ENCODE measurements at regions not wholly inside any gene's neighbourhood (a gene's known extent, or its start where the extent isn't known, plus 50 kb on each side); places are given as distances from the start of the nearest gene placed in this dataset.
"Not testable (repeated sequence)": the region's sequence is repeated elsewhere in the genome, so short reads cannot be mapped to it uniquely, and the experiment has no call there.

GRCh38 chr2:39991298-39991697 lies 212.2 kb upstream of the THUMPD2 start:
- Mint-ChIP-seq H3K4me1 (no peaks in the 10 kb centered on the region), H3K9me3 (no peaks in the 10 kb centered on the region)

GRCh38 chr2:39990335-39990900 lies 211.4 kb upstream of the THUMPD2 start:
- POLR2A ChIA-PET, result no interaction called here

More at GRCh38 chr2:39991298-39991697, 212.2 kb upstream of the THUMPD2 start:
- WGBS (ENCODE audit: insufficient coverage), result no CpG with 5 or more reads among the region's 2 CpGs
- H3K27me3 Mint-ChIP-seq, result no peaks in the 10 kb centered on the region
- H3K36me3 Mint-ChIP-seq, result no peaks in the 10 kb centered on the region
- Histone ChIP-seq H3K9me3 (no peaks in the 10 kb centered on the region), H3K27me3 (replicated peaks in 1 of 2; ENCODE audit: control insufficient read depth in 2 of 2, extremely low read depth in 1 of 2, insufficient read depth in 2 of 2, low read length in 1 of 2) (no peaks in the 10 kb centered on the region), H3K4me3 (ENCODE audit: control insufficient read depth in 1 of 2, extremely low read depth in 1 of 2, low read length in 1 of 2) (no peak overlapping the region), H3K36me3 (ENCODE audit: control insufficient read depth in 2 of 2, extremely low read depth in 1 of 2, insufficient read depth in 1 of 2, low read length in 1 of 2) (no peaks in the 10 kb centered on the region), H3K27ac (ENCODE audit: low read length) (no peak overlapping the region), H3K4me1 (ENCODE audit: control insufficient read depth in 1 of 2, extremely low read depth in 1 of 2, insufficient read depth in 2 of 2, low read length in 2 of 2) (no peaks in the 10 kb centered on the region)
- no peak for DNase-seq
- ChIA-PET CTCF (no interaction called here), POLR2A (no interaction called here)
- no peak overlapping the region for H3K4me3 Mint-ChIP-seq
- no peak for ATAC-seq (replicated peaks in 1 of 4)
- no peak overlapping the region for H3K27ac Mint-ChIP-seq

GRCh38 chr2:39989888-39990287 lies 210.8 kb upstream of the THUMPD2 start:
- H3K9me3 Mint-ChIP-seq, result peaks cover 0 to 4% (median 0%) of the 10 kb centered on the region in 3 donors
- DNase-seq, result no peak
- H3K4me1 Mint-ChIP-seq, result no peaks in the 10 kb centered on the region
- ChIA-PET CTCF (no interaction called here), POLR2A (no interaction called here)
- Histone ChIP-seq H3K4me1 (ENCODE audit: control insufficient read depth in 1 of 2, extremely low read depth in 1 of 2, insufficient read depth in 2 of 2, low read length in 2 of 2) (no peaks in the 10 kb centered on the region), H3K27me3 (replicated peaks in 1 of 2; ENCODE audit: control insufficient read depth in 2 of 2, extremely low read depth in 1 of 2, insufficient read depth in 2 of 2, low read length in 1 of 2) (no peaks in the 10 kb centered on the region), H3K4me3 (ENCODE audit: control insufficient read depth in 1 of 2, extremely low read depth in 1 of 2, low read length in 1 of 2) (no peak overlapping the region), H3K36me3 (ENCODE audit: control insufficient read depth in 2 of 2, extremely low read depth in 1 of 2, insufficient read depth in 1 of 2, low read length in 1 of 2) (no peaks in the 10 kb centered on the region), H3K9me3 (no peaks in the 10 kb centered on the region), H3K27ac (ENCODE audit: low read length) (no peak overlapping the region)
- WGBS (ENCODE audit: insufficient coverage), result no CpG with 5 or more reads among the region's 3 CpGs
- H3K27me3 Mint-ChIP-seq, result no peaks in the 10 kb centered on the region
- H3K36me3 Mint-ChIP-seq, result no peaks in the 10 kb centered on the region
- no peak overlapping the region for H3K27ac Mint-ChIP-seq
- no peak overlapping the region for H3K4me3 Mint-ChIP-seq
- no peak for ATAC-seq (replicated peaks in 1 of 4)

More at GRCh38 chr2:39990335-39990900, 211.4 kb upstream of the THUMPD2 start:
- H3K27me3 Mint-ChIP-seq, result no peaks in the 10 kb centered on the region
- H3K27ac Mint-ChIP-seq, result no peak overlapping the region
- H3K36me3 Mint-ChIP-seq, result no peaks in the 10 kb centered on the region
- no CpG with 5 or more reads among the region's 2 CpGs for WGBS (ENCODE audit: insufficient coverage)
- no peaks in the 10 kb centered on the region for H3K4me1 ChIP-seq (ENCODE audit: control insufficient read depth in 1 of 2, extremely low read depth in 1 of 2, insufficient read depth in 2 of 2, low read length in 2 of 2)
- CTCF ChIA-PET, result no interaction called here
- H3K4me3 Mint-ChIP-seq, result no peak overlapping the region
- H3K27me3 ChIP-seq (replicated peaks in 1 of 2; ENCODE audit: control insufficient read depth in 2 of 2, extremely low read depth in 1 of 2, insufficient read depth in 2 of 2, low read length in 1 of 2), result no peaks in the 10 kb centered on the region
- H3K9me3 ChIP-seq, result no peaks in the 10 kb centered on the region
- H3K9me3 Mint-ChIP-seq, result peaks cover 0 to 4% (median 0%) of the 10 kb centered on the region in 3 donors
- DNase-seq (no peak), ATAC-seq (replicated peaks in 1 of 4) (no peak)
- no peak overlapping the region for H3K4me3 ChIP-seq (ENCODE audit: control insufficient read depth in 1 of 2, extremely low read depth in 1 of 2, low read length in 1 of 2)
- no peaks in the 10 kb centered on the region for H3K36me3 ChIP-seq (ENCODE audit: control insufficient read depth in 2 of 2, extremely low read depth in 1 of 2, insufficient read depth in 1 of 2, low read length in 1 of 2)
- no peak overlapping the region for H3K27ac ChIP-seq (ENCODE audit: low read length)
- H3K4me1 Mint-ChIP-seq, result no peaks in the 10 kb centered on the region

DNA sequence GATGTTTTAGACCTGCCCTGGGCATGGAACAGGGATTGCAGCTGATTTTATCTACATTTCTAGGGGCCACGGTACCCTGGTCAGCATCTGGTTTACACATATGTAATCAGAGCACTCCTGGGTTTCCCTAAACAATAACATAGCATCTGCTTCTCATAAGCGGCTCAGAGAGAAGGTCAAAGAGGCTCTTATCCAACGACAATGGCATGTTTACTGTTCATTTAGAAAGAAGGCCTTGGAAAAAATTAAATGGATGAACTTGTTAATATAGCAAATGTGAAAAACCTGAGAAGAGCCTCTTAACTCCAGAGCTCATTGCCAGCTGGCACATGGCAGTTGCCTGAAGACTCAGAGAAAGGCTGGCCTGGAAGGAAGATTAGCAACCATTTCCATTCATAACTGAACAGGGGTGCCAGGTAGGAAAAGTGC lies 202.8 kb upstream of the THUMPD2 start:
- H3K9me3 ChIP-seq, result no peaks in the 10 kb centered on the region
- WGBS (ENCODE audit: insufficient coverage), result 80% methylated on average over 1 of the region's 3 CpGs
- no peak for ATAC-seq (replicated peaks in 1 of 4)
- no peak for DNase-seq
- H3K4me1 ChIP-seq (ENCODE audit: control insufficient read depth in 1 of 2, extremely low read depth in 1 of 2, insufficient read depth in 2 of 2, low read length in 2 of 2), result no peaks in the 10 kb centered on the region
- Mint-ChIP-seq H3K9me3 (peaks cover 0 to 7% (median 0%) of the 10 kb centered on the region in 3 donors), H3K4me3 (no peak overlapping the region), H3K36me3 (no peaks in the 10 kb centered on the region), H3K27me3 (no peaks in the 10 kb centered on the region), H3K4me1 (no peaks in the 10 kb centered on the region), H3K27ac (no peak overlapping the region)
- no peak overlapping the region for H3K27ac ChIP-seq (ENCODE audit: low read length)
- POLR2A ChIA-PET, result no interaction called here
- no peaks in the 10 kb centered on the region for H3K27me3 ChIP-seq (replicated peaks in 1 of 2; ENCODE audit: control insufficient read depth in 2 of 2, extremely low read depth in 1 of 2, insufficient read depth in 2 of 2, low read length in 1 of 2)
- CTCF ChIA-PET, result no interaction called here
- H3K36me3 ChIP-seq (ENCODE audit: control insufficient read depth in 2 of 2, extremely low read depth in 1 of 2, insufficient read depth in 1 of 2, low read length in 1 of 2), result no peaks in the 10 kb centered on the region
- no peak overlapping the region for H3K4me3 ChIP-seq (ENCODE audit: control insufficient read depth in 1 of 2, extremely low read depth in 1 of 2, low read length in 1 of 2)

DNA sequence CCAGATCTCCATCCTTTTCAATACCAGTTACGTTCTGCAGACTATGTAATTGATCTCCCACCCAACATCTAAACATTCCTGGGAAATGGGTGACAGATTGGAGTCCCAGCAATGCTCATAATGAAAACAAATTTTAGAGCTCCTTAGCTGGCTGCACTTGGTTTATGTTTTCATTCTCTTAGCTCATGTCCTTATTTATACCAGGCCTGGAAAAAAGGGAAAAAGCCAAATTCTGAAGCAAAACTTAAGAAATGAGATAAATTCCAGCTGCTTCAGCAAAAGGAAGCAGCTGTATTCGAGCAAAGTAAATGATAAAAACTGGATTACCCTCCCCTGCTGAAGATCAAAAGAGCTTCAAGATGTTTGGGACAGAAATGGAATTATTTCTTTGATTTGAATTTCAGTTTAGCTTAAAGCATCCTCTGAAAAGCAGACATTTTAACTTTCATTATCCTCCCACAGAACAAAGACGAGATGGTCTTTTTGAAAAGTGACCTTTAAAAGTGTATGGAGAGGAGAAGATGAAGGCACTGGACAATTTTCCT lies 196.5 kb upstream of the THUMPD2 start:
- no peaks in the 10 kb centered on the region for H3K27me3 Mint-ChIP-seq
- POLR2A ChIA-PET, result no interaction called here
- ATAC-seq (replicated peaks in 1 of 4), result no peak
- Histone ChIP-seq H3K9me3 (no peaks in the 10 kb centered on the region), H3K36me3 (ENCODE audit: control insufficient read depth in 2 of 2, extremely low read depth in 1 of 2, insufficient read depth in 1 of 2, low read length in 1 of 2) (no peaks in the 10 kb centered on the region), H3K27ac (ENCODE audit: low read length) (no peak overlapping the region), H3K4me1 (ENCODE audit: control insufficient read depth in 1 of 2, extremely low read depth in 1 of 2, insufficient read depth in 2 of 2, low read length in 2 of 2) (no peaks in the 10 kb centered on the region), H3K27me3 (replicated peaks in 1 of 2; ENCODE audit: control insufficient read depth in 2 of 2, extremely low read depth in 1 of 2, insufficient read depth in 2 of 2, low read length in 1 of 2) (no peaks in the 10 kb centered on the region), H3K4me3 (ENCODE audit: control insufficient read depth in 1 of 2, extremely low read depth in 1 of 2, low read length in 1 of 2) (no peak overlapping the region)
- H3K4me3 Mint-ChIP-seq, result no peak overlapping the region
- no peaks in the 10 kb centered on the region for H3K4me1 Mint-ChIP-seq
- WGBS (ENCODE audit: insufficient coverage), result no CpG with 5 or more reads among the region's 3 CpGs
- H3K36me3 Mint-ChIP-seq, result no peaks in the 10 kb centered on the region
- H3K9me3 Mint-ChIP-seq, result peaks cover 0 to 11% (median 2%) of the 10 kb centered on the region in 3 donors
- H3K27ac Mint-ChIP-seq, result no peak overlapping the region
- no peak for DNase-seq
- CTCF ChIA-PET, result no interaction called here

DNA sequence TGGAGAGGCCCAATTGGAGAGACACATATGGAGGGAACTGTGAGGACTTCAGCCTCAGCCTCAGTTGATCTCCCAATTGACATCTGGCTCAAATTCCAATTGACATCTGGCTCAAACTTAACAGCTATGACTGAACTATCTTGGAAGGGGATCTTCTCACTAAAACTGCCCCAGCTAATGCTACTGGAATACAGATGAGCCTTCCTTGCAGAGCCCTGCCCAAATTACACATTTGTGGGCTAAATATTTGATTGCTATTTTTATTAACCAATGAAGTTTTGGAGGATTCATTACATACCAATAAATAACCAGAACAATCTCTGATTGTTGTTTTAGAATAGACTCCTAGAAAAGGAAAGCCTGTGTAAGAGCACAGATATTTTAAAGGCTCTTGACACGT lies 189.0 kb upstream of the THUMPD2 start:
- Histone ChIP-seq H3K27me3 (replicated peaks in 1 of 2; ENCODE audit: control insufficient read depth in 2 of 2, extremely low read depth in 1 of 2, insufficient read depth in 2 of 2, low read length in 1 of 2) (no peaks in the 10 kb centered on the region), H3K36me3 (ENCODE audit: control insufficient read depth in 2 of 2, extremely low read depth in 1 of 2, insufficient read depth in 1 of 2, low read length in 1 of 2) (no peaks in the 10 kb centered on the region), H3K4me3 (ENCODE audit: control insufficient read depth in 1 of 2, extremely low read depth in 1 of 2, low read length in 1 of 2) (no peak overlapping the region), H3K9me3 (no peaks in the 10 kb centered on the region), H3K27ac (ENCODE audit: low read length) (no peak overlapping the region), H3K4me1 (ENCODE audit: control insufficient read depth in 1 of 2, extremely low read depth in 1 of 2, insufficient read depth in 2 of 2, low read length in 2 of 2) (no peaks in the 10 kb centered on the region)
- DNase-seq (no peak), ATAC-seq (replicated peaks in 1 of 4) (no peak)
- no peak overlapping the region for H3K4me3 Mint-ChIP-seq
- CTCF ChIA-PET, result no interaction called here
- H3K27me3 Mint-ChIP-seq, result no peaks in the 10 kb centered on the region
- H3K9me3 Mint-ChIP-seq, result peaks cover 3 to 7% (median 6%) of the 10 kb centered on the region in 3 donors
- POLR2A ChIA-PET, result no interaction called here
- no peak overlapping the region for H3K27ac Mint-ChIP-seq
- no peaks in the 10 kb centered on the region for H3K36me3 Mint-ChIP-seq
- no peaks in the 10 kb centered on the region for H3K4me1 Mint-ChIP-seq
- WGBS (ENCODE audit: insufficient coverage), result no CpG with 5 or more reads among the region's 1 CpG

DNA sequence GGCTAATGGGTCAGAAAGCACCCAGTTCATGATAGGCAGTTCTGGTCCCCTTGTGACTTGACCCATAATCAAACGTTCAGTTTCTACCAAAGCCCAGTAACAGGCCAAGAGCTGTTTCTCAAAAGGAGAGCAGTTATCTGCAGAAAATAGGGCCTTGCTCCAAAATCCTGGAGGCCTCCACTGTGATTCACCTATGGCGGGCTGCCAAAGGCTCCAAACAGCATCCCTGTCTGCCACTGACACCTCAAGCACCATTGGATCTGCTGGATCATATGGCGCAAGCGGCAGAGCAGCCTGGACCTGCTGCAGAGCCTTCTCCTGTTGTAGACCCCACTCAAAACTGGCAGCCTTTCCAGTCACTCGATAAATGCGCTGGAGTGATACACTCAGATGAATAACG lies 181.6 kb upstream of the THUMPD2 start:
- POLR2A ChIA-PET; DNase-seq; H3K4me3 ChIP-seq (ENCODE audit: control insufficient read depth in 1 of 2, extremely low read depth in 1 of 2, low read length in 1 of 2); H3K4me1 Mint-ChIP-seq; CTCF ChIA-PET; ATAC-seq (replicated peaks in 1 of 4); H3K36me3 Mint-ChIP-seq; H3K4me3 Mint-ChIP-seq; H3K4me1 ChIP-seq (ENCODE audit: control insufficient read depth in 1 of 2, extremely low read depth in 1 of 2, insufficient read depth in 2 of 2, low read length in 2 of 2); H3K27ac Mint-ChIP-seq; H3K27me3 Mint-ChIP-seq; H3K9me3 Mint-ChIP-seq; H3K9me3 ChIP-seq; H3K36me3 ChIP-seq (ENCODE audit: control insufficient read depth in 2 of 2, extremely low read depth in 1 of 2, insufficient read depth in 1 of 2, low read length in 1 of 2); H3K27ac ChIP-seq (ENCODE audit: low read length); H3K27me3 ChIP-seq (replicated peaks in 1 of 2; ENCODE audit: control insufficient read depth in 2 of 2, extremely low read depth in 1 of 2, insufficient read depth in 2 of 2, low read length in 1 of 2): not testable (repeated sequence)
- 65% methylated on average over 6 of the region's 7 CpGs for WGBS (ENCODE audit: insufficient coverage)
